Stimulated activated naive CD8-positive, alpha-beta T cell treated with anti-CD3 and anti-CD28 coated beads, Interleukin-15, Interleukin-2, amounts not matched to agents 100 U/mL and 50 U/mL, for 24 hours (primary cell): ENCODE measurements at regions not wholly inside any gene's neighbourhood (a gene's known extent, or its start where the extent isn't known, plus 50 kb on each side); places are given as distances from the start of the nearest gene placed in this dataset.

Experiments
- ATAC-seq: fragments of 150-1000 bp; cut with Tn5 transposase; one replicate; pipeline ENCODE4 v1.10.0; 2021
- DNase-seq: peaks from one replicate; pipeline ENCODE4 v3.0.0; 2021

GRCh38 chr11:15698855-15699254, 584.1 kb downstream of the INSC start:
- ATAC-seq (no peak), DNase-seq (no peak)

DNA sequence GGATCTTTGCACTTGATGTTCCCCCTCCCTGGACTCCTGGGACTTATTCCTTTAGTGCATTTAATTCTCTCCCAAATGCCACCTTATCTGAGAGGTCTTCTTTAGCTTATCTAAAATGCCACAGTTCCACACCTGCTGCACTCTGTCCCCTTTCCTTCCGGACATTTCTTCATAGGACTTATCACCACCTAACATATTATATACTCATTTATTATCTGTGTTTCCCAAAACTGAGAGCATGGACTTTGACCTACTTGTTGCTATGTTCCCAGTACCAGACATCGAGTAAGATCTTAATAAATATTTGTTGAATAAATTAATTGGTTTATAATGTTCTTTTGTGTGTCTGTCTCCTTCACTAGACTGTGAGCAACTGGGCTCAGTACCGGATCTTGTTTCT, 585.3 kb downstream of the INSC start:
- ATAC-seq (no peak), DNase-seq (no peak)

DNA sequence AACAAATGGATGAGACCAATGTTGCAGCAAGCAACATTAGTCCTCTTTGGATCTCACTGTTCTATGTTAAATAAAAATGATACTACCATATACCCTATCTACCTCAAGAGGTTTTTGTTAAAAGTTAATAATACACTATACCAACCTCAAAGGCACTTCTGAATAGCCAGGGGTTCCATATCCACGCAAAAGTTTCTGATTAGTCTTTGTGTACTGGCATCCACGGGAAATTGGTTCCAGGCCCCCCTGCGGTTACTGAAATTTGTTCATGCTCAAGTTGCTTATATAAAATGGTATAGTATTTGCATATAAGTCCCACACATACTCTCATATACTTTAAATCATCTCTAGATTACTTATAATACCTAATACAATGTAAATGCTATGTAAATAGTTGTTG, 585.7 kb downstream of the INSC start:
- ATAC-seq, result no peak
- no peak for DNase-seq

DNA sequence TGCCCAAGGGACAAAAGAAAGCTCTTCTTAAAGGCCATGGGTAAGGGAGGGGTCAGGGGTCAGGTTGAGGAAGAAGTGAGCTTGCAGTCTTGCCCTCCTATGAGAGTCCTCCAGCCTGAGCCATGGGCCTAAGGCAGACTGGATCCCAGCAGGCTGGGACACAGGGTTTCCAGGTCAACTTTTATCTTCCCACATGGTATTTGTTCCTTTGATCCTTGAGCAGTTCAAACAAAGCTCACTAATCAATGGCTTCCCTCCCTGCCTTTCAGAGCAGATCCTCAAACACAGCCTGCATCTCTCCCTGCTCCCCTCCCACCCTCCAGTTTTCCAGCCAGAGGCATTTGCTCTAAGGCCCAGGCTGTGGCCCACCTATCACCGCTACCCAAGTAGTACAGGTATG, 589.3 kb downstream of the INSC start:
- DNase-seq, result no peak
- no peak for ATAC-seq

GRCh38 chr11:15704556-15704955, 589.8 kb downstream of the INSC start:
- DNase-seq (no peak), ATAC-seq (no peak)

- no peak for DNase-seq
- no peak for ATAC-seq
Observed at GRCh38 chr11:15705891-15706290, 591.2 kb downstream of the INSC start.

DNA sequence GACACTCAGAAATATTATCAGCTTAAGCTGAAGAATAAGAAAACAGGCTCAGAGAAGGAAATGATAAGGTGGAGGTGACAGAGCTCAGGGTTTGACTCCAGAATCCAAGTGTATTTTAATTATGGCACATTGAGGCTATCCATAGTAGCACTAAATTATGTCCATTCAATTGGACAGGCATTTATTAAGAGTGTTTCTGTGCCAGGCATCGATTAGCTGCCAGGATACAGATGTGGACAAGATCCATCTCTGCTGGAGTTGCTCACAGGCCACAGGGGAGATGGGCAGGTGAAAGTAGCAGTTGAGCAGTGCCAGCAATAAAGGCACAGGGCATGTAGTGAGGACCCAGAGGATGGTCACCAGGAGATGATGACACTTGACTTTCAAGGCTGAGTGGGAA, 592.5 kb downstream of the INSC start:
- DNase-seq (no peak), ATAC-seq (no peak)

DNA sequence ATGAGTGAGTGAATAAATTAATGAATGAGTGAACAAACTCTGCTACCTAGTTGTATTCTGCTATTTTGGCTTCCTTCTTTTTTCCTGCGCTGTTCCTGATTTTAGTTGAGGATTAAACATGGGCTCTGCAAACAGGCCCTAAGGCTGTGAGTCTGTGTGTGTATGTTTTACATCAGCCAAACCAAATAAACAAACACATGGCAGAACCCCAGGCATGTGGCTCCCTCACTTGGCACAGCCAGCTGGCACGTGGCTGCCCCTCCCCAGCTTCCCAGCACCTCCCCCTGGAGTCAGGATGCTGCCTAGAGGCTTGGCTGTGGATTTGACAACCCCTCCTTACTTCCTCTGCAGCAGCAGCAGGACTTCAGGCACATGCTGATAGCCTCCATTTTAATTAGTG, 593.2 kb downstream of the INSC start:
- ATAC-seq (no peak), DNase-seq (no peak)

GRCh38 chr11:15710580-15711275, 596.0 kb downstream of the INSC start:
- DNase-seq (no peak), ATAC-seq (no peak)

- ATAC-seq (no peak), DNase-seq (no peak)
Observed at GRCh38 chr11:15711311-15711710, 596.6 kb downstream of the INSC start.

DNA sequence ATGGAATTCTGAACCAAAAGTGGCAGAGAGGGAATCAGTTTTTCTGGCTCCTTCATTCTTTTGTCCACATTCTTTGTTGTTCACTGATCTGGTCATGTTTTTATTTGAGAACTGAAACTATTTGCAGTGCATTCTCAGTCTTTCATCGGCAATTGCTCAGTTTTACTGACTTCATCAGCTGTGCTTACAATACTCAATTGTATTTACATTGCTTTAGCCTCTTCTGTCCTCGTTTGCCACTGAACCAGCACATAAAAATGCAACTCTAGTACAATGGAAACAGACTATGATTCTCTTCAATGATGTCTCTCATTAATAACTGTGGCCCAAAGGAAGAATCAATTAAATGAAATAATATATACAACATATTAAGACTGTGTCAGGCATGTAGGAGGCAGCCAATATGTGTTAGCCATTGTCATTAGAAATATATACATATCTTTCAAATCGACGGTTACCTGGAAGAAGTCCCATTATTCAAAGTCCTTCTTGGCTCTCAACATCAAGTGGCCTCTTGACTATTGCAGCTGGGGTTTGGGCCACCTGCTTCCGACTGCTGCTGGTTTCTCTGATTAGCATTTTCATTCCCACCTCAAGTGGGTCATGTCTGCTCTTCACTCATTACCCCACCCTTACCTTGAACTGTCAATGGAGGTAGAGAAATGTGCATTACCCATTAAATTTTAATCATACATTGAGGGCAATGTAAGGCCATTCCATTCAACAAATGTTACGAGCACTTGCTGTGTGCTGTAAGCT, 600.1 kb downstream of the INSC start:
- DNase-seq, result no peak
- no peak for ATAC-seq

GRCh38 chr11:15716550-15716949, 601.8 kb downstream of the INSC start:
- no peak for ATAC-seq
- DNase-seq, result no peak

DNA sequence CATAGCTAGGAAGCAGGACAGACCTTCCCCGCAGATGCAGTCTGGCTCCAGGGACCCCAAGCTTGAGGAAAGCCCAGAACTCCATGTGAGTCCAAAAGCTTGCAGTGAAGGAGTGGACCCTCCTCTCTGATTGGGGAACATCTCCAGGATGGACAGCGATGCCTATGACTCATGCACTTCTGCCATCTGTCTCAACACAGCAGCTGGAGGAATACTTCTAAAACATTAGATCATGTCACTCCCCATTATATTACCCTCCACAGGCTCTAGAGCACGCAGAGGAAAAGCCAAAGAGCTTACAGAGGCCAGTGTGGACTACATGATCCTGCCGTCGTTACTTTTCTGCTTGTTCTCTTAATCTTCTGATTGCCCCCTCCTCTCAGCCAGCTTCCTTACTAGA, 605.7 kb downstream of the INSC start:
- no peak for ATAC-seq

GRCh38 chr11:15723966-15724365, 609.2 kb downstream of the INSC start:
- ATAC-seq (no peak), DNase-seq (no peak)

More for the DNA sequence above, 605.7 kb downstream of the INSC start:
- no peak for DNase-seq

DNA sequence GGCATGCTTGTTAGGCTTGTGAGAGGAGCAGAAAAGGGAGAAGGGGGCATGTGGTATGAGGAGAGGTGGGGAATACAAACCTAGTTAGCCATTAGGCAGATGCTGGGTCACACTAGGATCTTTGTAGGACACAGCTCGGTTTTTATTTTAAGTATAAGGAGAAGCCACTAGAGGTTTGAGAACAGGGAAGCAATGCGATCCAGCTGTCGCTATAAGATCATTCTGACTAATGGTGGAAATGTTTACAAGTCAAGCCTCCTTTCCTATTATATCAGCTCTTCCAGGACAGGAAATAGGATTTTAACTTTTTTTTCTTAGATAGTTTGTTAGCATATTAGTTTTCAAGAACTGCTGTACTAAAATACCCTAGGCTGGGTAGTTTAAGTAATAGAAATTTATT, 609.9 kb downstream of the INSC start:
- DNase-seq (no peak), ATAC-seq (no peak)

DNA sequence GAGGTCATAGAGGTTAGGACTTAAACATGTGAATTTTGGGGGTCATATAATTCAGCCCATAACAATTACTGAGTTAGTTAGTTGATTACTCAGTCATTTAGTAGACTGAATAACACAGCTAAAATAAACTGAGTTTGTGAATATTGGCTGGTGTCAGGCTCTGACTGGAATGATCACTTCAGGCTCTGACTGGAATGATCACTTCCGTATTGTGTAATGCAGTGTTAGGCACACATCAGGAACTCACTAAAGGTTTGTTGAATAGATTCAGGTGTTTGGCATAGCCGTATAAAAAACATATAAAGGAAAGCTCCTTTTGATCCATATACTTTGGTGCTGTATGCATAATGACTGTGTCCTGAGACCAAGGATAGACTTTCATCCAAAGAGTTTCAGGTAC, 610.5 kb downstream of the INSC start:
- no peak for ATAC-seq
- no peak for DNase-seq

- no peak for ATAC-seq
- DNase-seq, result no peak
Observed at GRCh38 chr11:15726221-15726746, 611.6 kb downstream of the INSC start.

DNA sequence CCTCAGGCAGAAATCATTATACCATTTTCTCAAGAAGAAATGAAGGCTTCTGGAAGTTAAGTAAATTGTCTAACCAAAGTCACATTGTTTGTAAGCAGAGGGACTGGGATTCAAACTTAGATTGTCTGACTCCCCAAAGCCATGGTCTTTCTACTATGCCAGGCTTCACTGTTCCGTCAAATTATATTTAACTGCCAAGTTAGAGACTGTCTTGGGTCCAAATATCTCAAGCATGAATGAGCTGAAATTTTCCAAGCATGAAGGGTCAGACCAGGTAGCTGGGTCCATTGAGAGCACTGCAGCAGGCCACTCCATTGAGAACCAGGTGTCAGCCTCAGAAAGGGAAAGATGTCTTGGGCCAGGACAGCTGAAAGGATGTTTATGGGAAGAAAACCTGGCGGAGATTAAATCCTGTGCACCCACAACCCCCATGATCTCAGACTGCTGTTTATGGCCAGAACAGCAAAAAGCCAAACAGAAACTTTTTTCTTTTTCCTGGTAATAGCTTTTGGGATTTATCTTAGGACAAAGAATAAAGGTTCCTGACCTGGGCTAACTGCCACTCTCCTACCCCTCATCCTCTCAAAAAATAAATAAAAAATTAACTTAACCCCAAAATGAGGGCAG, 612.3 kb downstream of the INSC start:
- DNase-seq (no peak), ATAC-seq (no peak)

GRCh38 chr11:15727520-15727914, 612.8 kb downstream of the INSC start:
- DNase-seq (no peak), ATAC-seq (no peak)

- ATAC-seq (no peak), DNase-seq (no peak)
Observed at GRCh38 chr11:15728207-15728606, 613.5 kb downstream of the INSC start.

GRCh38 chr11:15730263-15730994, 615.7 kb downstream of the INSC start:
- ATAC-seq (no peak), DNase-seq (no peak)

DNA sequence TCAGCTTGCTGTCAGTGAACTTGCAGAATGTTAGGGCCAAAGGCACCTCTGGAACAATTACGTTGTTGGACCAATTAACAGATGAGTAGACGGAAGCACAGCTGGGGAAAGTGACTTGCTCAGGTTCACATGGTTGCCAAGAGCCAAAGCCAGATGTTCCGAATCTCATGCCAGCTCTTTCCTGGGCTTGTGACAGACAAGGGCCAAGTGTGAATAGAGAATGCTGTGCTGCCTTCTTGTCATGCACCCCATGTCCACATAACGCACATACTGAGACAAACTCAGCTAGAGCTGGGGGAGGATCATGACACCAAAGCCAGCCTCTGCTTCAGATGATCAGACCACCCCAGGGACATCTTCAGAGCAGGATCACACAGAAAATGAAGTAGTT, 616.3 kb downstream of the INSC start:
- DNase-seq (no peak), ATAC-seq (no peak)

DNA sequence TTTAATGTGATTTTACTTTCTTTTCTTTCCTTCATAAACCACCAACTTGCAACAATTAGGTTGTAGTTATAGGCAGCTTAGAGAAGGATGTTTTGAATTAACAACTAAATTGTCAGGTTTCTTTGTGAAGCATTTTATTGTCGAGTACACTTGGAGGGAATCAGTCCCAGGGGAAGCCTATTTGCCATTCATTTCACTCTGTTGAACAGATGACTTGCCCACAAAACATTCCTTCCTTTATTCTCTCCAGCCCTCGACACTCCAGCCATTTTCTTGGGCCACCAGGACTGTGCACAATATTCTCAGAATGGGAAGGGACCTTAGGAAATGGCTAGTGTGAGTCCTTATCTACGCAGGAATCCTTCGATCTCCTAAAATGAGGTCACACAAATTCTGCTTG, 620.6 kb downstream of the SOX6 start:
- ATAC-seq (no peak), DNase-seq (no peak)
